GM18858 (cell line): ENCODE measurements at regions not wholly inside any gene's neighbourhood (a gene's known extent, or its start where the extent isn't known, plus 50 kb on each side); places are given as distances from the start of the nearest gene placed in this dataset.

Source experiments
- ATAC-seq: cut with Tn5 transposase; IDR thresholded peaks from one replicate; pipeline ENCODE4 v1.9.1; 2021; ENCODE audit not compliant: unreplicated experiment

DNA sequence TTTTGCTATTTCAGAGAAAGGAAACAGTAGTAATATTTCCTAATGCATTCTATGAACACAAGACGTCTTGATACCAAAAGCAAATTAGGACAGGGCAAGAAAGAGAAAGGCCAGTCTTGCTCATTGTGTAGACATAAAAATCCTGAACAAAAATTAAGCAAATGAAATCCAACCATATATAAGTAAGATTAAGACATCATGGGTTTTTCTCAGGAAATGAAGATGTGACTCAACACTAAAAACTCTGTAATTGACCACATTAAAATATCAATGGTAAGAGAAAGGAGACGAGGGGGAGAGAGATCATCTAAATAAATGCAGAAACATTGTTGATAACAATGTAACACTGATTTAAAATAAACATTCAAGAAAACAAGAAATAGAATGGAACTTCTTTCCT, 205.4 kb downstream of the SOD2 start:
- no peak for ATAC-seq

DNA sequence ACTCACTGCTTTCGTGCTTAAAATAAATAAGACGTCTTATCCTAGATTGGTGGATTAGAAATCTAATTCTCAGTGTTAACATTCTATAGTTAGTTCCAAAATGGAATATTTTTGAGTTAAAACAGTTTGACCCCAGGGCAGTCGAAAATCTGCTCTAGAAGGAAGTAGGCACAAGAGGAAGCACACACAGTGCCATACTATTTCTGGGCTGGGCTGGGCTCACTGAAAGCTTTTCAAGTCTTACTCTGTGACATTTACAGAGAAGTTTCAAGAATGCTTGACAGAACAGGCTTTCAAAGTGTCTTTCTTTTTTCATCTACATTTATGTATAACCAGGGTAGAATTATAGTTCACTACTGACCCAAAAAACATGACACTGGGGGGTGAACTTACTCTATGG, 209.8 kb downstream of the SOD2 start:
- ATAC-seq: no peak

DNA sequence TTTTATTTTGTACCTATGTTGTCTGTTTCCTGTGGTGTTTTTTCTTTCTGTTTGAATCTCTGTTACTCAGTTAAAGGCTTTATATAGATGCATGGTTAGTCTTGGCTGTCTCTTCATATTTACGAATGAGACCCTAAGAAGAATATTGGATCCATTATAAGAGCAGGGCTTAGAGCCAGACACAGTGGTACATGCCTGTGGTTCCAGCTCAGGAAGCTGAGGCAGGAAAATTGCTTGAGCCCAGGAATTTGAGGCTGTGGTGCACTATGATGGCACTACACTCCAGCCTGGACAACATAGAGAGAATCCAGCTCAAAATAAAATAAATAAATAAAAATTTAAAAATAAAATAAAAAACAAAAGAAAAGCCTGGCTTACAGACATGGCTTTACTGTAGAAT, 211.1 kb downstream of the SOD2 start:
- ATAC-seq: no peak

DNA sequence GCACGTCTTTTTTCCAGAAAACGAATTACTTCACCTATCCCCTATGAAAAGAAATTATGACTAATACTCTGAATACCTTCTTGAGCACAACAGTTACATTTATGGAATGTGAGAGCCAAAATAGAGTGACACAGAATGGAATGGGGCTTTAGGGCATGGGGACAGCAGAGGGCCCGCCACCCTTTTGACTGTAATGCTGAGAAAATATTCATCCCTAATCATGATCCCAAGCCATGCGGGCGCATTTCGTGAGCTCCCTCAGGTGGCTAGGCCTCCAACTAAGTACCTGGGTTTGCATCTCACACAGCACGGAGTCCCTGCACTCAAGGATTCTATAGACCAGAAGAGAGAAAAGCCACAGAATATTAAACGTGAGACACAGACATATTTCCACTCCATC, 212.6 kb downstream of the SOD2 start:
- ATAC-seq: no peak

DNA sequence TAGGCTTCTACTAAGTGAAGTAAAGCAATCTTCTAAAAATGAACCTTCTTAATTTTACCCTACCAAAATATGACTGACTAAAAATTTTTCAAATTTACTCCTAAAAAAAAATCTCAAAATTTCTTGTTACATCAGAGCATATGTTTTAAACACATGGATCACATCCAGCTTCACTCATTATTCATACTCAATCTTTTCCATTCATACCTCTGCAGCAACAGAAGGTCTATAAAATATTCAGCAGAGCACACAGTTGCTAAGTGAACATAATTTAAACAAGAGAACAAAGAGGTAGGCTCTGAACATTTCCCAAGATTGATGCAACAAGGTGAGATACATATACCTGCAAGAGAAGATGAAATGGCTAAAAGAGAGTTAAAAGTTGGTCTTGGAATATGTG, 213.9 kb downstream of the SOD2 start:
- ATAC-seq: no peak

DNA sequence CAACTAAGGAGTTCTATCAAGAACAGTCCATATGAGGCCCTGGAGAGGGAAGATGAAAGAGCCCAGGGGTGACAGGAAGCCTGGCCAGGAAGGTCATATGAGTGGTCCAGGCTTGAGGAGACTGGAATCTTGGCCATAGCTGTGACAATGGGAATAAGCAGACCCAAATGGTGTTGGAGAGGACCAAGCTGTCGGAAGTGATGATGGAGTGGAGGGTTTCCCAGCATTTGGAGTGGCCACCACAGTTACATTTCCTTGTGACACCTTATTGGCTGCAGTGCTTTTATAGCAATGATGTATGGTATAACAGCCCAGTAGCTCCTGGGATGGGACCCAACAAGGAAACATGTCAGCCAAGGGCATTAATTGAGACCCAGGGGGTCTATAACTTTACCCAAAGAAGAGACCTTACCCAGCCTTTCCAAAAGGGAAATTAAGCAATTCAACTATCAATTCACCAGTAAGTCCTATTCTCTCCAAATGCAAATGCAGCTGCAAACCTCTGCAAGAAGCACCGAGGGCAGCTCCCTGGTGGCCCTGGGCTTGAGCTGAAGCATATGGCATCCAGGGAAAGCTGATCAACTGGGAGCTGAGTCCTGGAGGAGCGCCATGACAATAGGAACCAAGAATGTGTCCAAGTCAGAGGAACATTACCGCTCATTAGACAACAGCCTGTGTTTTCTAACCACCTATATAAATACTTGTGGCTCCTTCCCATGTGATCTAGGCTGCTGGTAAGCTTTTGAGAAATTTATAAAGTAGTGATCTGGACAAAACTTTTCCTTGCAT, 219.4 kb downstream of the SOD2 start:
- no peak for ATAC-seq

DNA sequence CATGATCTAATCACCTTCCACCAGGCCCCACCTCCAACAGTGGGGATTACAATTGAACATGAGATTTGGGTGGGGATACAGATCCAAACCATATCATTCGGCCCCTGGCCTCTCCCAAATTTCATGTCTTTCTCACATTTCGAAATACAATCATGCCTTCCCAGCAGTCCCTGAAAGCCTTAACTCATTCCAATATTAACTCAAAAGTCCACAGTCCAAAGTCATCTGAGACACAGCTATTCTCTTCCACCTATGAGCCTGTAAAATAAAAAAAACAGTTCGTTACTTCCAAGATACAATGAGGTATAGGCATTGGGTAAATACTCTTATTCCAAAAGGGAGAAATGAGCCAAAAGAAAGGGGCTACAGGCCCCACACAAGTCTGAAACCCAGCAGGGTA, 222.6 kb downstream of the SOD2 start:
- no peak for ATAC-seq

GRCh38 chr6:159469443-159469842, 223.6 kb downstream of the SOD2 start:
- ATAC-seq: no peak

DNA sequence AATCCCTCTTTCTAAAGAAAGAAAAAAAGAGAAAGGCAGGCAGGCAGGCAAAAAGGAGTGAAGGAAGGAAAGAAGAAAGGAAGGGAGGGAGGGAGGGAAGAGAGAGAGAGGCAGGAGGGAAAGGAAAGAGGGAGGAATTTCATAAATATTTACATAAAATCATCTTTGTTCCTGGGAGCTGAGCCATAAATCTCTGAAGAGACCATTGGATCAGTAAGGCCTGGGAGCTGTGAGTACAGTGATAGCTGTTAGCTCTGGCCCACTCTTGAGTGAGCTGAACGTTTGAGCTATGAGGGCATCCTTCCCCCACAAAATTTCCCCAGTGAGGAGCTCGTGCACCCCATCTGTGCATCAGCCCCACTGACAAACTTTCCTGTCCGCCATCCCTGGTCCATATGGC, 224.0 kb downstream of the SOD2 start:
- ATAC-seq: no peak

DNA sequence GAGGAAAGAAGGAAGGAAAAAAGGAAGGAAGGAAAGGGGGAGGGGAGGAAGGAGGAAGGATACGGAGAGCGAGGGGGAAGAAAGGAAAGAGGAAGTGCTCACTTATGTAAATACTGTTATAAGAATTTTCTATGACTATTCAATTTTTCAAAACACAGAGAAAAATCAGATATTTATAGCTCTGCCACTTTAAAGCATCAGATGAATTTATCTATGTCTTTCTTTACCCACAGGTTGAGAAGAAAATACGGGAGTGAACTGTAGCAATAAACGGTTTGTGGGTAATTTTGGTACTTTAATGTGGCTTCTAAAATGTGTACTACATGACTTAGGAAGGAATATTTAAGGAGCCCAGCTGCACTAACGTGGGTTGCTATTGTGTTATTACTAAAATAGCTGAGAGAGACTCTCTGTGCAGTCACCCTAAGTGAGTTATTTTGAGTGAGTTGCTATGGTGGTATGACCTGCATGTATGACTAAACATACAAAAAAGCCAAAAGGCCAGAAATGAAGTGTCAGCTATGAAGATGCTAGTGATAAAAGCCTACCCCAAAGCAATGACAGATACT, 225.5 kb downstream of the SOD2 start:
- peak; percentile 94 for ATAC-seq

DNA sequence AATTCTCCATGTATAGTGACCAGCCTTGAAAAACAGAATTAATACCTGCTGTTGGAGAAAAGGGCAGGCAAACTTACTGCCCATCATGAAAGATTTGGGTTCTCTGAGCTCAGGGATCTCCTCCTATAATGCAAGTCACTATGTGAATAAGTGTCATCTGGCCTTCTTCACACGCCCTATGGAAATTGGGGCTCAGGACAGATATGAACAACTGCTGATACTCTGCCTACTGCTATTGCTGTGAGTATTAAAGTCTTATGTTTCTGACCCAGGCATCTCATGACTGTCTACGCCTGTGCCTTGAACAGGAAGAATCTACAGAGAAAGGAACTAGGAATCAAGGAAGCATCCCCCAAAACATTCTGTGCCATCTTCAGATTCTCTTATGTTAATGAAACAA, 226.1 kb downstream of the SOD2 start:
- ATAC-seq: no peak

- ATAC-seq: no peak
These were observed 228.2 kb downstream of the SOD2 start for GRCh38 chr6:159464816-159465215.

DNA sequence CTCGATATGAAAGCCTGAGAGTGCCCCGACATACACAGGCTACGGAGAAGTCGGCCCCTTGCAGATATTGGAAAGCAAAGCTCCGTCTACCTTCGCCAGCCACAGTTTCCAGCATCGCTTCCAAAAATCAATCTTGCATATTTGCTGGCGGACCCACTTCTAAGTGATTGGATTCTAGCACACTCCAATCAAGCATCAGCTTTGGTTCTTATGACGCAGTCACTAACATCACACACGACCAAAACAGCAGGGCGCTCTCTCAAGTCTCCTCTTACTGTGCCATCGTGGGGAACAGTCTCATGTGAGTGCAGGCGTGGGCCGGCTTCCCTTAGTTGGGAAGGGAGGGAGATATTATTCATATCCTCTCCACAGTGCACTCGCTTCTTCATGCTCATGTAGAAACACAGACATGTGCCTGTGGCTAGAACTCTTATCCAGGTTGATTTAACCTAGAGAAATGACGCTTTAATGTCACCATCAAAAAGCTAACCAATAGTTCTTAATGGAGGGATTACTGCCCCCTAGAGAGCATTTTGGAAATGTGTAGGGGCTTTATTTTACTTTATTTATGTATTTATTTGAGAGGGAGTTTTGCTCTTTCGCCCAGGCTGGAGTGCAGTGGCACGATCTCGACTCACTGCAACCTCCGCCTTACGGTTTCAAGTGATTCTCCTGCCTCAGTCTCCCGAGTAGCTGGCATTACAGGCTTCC, 229.8 kb downstream of the SOD2 start:
- ATAC-seq: no peak

DNA sequence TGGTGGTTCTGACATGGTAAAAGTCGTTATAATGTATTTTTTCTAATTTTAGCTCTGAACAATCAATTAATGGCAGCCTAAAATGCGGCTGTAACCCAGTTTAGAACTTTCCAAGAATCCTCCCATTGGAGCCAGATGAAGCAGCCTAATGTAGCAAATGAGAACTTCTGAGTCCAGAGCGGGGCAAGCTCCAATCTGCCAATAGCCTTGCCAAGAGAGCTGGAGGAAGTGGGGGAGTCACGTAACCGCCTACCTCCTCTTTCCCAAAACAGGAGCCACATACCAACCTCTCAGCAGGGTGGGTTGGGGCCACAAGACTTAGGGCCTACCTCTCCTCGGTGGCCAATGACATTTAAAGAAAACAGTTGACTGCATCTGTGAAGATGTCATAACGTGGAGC, 230.6 kb downstream of the SOD2 start:
- ATAC-seq: no peak

- ATAC-seq: peak; percentile 91
These were observed 231.0 kb downstream of the SOD2 start for GRCh38 chr6:159461998-159462397.

DNA sequence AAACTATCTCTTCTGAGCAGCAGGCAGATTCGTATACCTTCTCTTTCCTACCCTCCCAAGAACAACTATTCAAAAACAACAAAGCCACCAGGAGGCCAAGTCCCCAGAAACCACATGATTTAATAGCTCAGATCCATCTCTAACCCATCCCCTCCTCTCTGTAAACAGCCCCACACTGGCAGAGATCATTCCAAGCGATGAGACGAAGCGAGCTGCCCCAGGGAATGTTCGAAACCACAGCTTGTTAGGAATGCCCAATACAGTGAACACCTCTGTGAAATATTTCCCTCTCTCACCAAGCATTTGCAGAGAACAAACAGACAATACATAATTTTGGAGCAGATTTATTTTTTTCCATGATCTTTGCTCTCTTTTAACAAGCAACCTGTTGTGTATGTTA, 231.8 kb downstream of the SOD2 start:
- ATAC-seq: no peak

DNA sequence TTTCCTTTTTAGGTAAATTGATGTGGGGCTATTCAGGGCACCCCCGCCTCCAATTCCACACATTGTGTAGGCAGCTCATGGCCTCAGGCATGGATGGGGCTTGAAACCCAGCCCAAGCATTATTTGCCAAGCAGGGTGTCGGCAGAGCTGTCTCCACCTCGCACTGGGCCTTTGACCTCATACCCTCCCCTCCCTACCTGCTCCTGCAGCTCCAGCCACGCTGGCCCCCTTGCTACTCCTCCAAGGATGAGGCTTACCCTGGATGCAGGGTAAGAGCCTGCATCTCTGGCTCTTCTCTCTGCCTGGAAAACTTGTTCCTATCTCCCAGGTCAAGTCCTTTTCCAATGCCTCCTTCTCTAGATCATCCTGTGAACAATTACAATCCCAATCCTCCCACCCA, 232.6 kb downstream of the SOD2 start:
- ATAC-seq: no peak

- ATAC-seq: no peak
These were observed 236.7 kb downstream of the SOD2 start for GRCh38 chr6:159456349-159456748.

- ATAC-seq: no peak
These were observed 237.3 kb downstream of the SOD2 start for GRCh38 chr6:159455700-159456274.

GRCh38 chr6:159450815-159451465, 242.1 kb downstream of the SOD2 start:
- ATAC-seq: no peak

- no peak for ATAC-seq
These were observed 246.7 kb downstream of the SOD2 start for GRCh38 chr6:159446340-159446739.
